ENCODE measurements at regions not wholly inside any gene's neighbourhood (a gene's known extent, or its start where the extent isn't known, plus 50 kb on each side); places are given as distances from the start of the nearest gene placed in this dataset.

DNA sequence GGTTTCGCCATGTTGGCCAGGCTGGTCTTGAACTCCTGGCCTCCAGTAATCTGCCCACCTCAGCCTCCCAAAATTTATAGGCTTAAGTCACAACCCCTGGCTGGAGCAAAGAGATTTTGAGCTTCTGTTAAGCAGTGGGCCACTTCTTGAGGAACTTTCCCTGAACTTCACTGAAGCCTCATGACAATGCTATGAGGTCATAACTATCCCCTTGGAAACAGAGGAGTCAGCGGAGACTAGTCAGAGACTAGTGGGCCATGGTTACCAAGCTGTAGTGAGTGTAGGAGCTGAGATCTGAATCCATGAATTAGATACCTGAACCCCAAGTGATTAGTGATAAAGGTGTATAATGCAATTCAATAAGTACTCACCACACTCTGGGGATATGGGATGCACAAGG is 145.1 kb upstream of the MSX1 start:
- CTCF ChIA-PET, result interaction anchor here (0.6 kb wide), 1 partner anchor 211 kb away, joined by 3 read pairs; no protein-coding TSS in a partner anchor
- H3K4me3 ChIP-seq (ENCODE audit: low read depth, low read length), result no peak overlapping the region
- POLR2A ChIA-PET, result no interaction called here

DNA sequence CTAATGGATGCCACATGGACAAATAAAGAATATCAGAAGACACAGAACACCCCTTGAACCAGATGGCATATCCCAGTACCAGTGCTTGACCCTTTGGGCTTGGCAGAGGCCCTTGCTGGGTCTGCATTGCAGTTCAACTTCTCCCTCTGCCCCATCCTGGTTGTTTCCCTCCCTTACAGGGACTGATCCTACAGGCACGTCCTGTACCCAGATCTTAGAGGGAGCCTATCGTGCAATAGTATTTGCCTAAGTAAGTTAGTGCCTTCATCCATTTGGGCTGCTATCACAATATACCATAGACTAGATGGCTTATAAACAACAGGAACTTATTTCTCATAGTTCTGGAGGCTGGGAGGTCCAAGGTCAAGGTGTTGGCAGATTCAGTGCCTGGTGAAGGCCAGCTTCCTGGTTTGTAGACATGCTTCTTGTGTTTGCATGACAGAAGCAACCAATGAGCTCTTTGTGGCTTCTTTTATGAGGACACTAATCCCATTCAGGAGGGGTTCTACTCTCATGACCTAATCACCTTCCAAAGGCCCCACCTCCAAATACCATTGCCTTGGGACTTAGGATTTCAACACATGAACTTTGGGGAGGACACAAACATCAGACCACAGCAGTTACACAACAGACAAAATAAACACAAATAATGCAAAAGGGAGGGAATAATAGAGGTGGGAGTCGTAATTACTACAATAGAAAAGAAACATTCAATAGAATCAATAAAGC is 146.5 kb upstream of the MSX1 start:
- ChIA-PET POLR2A (no interaction called here), CTCF (no interaction called here)
- no peak overlapping the region for H3K27ac ChIP-seq (ENCODE audit: extremely low read depth, low read depth, low read length)
- H3K4me3 ChIP-seq (ENCODE audit: low read depth, low read length), result no peak overlapping the region
- no peaks in the 10 kb centered on the region for H3K36me3 ChIP-seq (ENCODE audit: control insufficient read depth in 2 of 2, insufficient read depth in 1 of 2, low read length in 2 of 2)
- H3K4me1 ChIP-seq (ENCODE audit: control insufficient read depth, insufficient read depth, low read length), result no peaks in the 10 kb centered on the region
- TF ChIP-seq, protein P1, sequence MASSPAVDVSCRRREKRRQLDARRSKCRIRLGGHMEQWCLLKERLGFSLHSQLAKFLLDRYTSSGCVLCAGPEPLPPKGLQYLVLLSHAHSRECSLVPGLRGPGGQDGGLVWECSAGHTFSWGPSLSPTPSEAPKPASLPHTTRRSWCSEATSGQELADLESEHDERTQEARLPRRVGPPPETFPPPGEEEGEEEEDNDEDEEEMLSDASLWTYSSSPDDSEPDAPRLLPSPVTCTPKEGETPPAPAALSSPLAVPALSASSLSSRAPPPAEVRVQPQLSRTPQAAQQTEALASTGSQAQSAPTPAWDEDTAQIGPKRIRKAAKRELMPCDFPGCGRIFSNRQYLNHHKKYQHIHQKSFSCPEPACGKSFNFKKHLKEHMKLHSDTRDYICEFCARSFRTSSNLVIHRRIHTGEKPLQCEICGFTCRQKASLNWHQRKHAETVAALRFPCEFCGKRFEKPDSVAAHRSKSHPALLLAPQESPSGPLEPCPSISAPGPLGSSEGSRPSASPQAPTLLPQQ (tag by site-specific recombination; IDR thresholded peaks at IDR 0.05), result no peak
- no peak for TF ChIP-seq ZNF221 (tag by site-specific recombination; IDR thresholded peaks at IDR 0.05; ENCODE audit: borderline replicate concordance)
- no peak for TF ChIP-seq GLI4 (tag by site-specific recombination; IDR thresholded peaks at IDR 0.05)
- TF ChIP-seq SP2 (tag by site-specific recombination; IDR thresholded peaks at IDR 0.05), result no peak
- no peak for TF ChIP-seq ZNF792 (tag by site-specific recombination; IDR thresholded peaks at IDR 0.05)
- TF ChIP-seq ZSCAN23 (tag by site-specific recombination; IDR thresholded peaks at IDR 0.05), result no peak
- TF ChIP-seq ZNF404 (tag by site-specific recombination; IDR thresholded peaks at IDR 0.05), result no peak
- TF ChIP-seq ZNF830 (tag by site-specific recombination; IDR thresholded peaks at IDR 0.05; ENCODE audit: low read depth), result no peak
- H3K9me3 ChIP-seq (ENCODE audit: control insufficient read depth, insufficient read depth, low read depth, low read length), result no peaks in the 10 kb centered on the region

More for the DNA sequence above, 145.1 kb upstream of the MSX1 start:
- Histone ChIP-seq H3K9me3 (ENCODE audit: control insufficient read depth, insufficient read depth, low read depth, low read length) (no peaks in the 10 kb centered on the region), H3K27ac (ENCODE audit: extremely low read depth, low read depth, low read length) (no peak overlapping the region), H3K36me3 (ENCODE audit: control insufficient read depth in 2 of 2, insufficient read depth in 1 of 2, low read length in 2 of 2) (no peaks in the 10 kb centered on the region), H3K4me1 (ENCODE audit: control insufficient read depth, insufficient read depth, low read length) (no peaks in the 10 kb centered on the region)
- no peak for TF ChIP-seq ZNF155 (tag by site-specific recombination; IDR thresholded peaks at IDR 0.05)
- TF ChIP-seq KLF1 (tag by site-specific recombination; IDR thresholded peaks at IDR 0.05), result no peak
- TF ChIP-seq, protein P2, sequence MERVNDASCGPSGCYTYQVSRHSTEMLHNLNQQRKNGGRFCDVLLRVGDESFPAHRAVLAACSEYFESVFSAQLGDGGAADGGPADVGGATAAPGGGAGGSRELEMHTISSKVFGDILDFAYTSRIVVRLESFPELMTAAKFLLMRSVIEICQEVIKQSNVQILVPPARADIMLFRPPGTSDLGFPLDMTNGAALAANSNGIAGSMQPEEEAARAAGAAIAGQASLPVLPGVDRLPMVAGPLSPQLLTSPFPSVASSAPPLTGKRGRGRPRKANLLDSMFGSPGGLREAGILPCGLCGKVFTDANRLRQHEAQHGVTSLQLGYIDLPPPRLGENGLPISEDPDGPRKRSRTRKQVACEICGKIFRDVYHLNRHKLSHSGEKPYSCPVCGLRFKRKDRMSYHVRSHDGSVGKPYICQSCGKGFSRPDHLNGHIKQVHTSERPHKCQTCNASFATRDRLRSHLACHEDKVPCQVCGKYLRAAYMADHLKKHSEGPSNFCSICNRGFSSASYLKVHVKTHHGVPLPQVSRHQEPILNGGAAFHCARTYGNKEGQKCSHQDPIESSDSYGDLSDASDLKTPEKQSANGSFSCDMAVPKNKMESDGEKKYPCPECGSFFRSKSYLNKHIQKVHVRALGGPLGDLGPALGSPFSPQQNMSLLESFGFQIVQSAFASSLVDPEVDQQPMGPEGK (tag by site-specific recombination; IDR thresholded peaks at IDR 0.05), result no peak
- TF ChIP-seq ZNF843 (tag by site-specific recombination; IDR thresholded peaks at IDR 0.05), result no peak
- no peak for TF ChIP-seq ZNF138 (tag by site-specific recombination; IDR thresholded peaks at IDR 0.05; ENCODE audit: borderline replicate concordance)
- TF ChIP-seq, protein P3, sequence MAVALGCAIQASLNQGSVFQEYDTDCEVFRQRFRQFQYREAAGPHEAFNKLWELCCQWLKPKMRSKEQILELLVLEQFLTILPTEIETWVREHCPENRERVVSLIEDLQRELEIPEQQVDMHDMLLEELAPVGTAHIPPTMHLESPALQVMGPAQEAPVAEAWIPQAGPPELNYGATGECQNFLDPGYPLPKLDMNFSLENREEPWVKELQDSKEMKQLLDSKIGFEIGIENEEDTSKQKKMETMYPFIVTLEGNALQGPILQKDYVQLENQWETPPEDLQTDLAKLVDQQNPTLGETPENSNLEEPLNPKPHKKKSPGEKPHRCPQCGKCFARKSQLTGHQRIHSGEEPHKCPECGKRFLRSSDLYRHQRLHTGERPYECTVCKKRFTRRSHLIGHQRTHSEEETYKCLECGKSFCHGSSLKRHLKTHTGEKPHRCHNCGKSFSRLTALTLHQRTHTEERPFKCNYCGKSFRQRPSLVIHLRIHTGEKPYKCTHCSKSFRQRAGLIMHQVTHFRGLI (tag by site-specific recombination; IDR thresholded peaks at IDR 0.05), result no peak
- TF ChIP-seq, protein P4, sequence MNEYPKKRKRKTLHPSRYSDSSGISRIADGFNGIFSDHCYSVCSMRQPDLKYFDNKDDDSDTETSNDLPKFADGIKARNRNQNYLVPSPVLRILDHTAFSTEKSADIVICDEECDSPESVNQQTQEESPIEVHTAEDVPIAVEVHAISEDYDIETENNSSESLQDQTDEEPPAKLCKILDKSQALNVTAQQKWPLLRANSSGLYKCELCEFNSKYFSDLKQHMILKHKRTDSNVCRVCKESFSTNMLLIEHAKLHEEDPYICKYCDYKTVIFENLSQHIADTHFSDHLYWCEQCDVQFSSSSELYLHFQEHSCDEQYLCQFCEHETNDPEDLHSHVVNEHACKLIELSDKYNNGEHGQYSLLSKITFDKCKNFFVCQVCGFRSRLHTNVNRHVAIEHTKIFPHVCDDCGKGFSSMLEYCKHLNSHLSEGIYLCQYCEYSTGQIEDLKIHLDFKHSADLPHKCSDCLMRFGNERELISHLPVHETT (tag by site-specific recombination; IDR thresholded peaks at IDR 0.05), result no peak
- TF ChIP-seq YY2 (tag by site-specific recombination; IDR thresholded peaks at IDR 0.05), result no peak
- TF ChIP-seq ZNF341 (tag by site-specific recombination; IDR thresholded peaks at IDR 0.05; ENCODE audit: low read depth), result no peak

All from HEK293 (cell line).